ENCODE measurements at regions not wholly inside any gene's neighbourhood (a gene's known extent, or its start where the extent isn't known, plus 50 kb on each side); places are given as distances from the start of the nearest gene placed in this dataset.

- no peak for TF ChIP-seq POLR2A (IDR thresholded peaks at IDR 0.05)
- TF ChIP-seq CTCF (IDR thresholded peaks at IDR 0.05): no peak
Measured at GRCh38 chr10:78171633-78172400, 138.2 kb downstream of the RPS24 start.
